Endodermal cell (in vitro differentiated cells): ENCODE measurements at regions not wholly inside any gene's neighbourhood (a gene's known extent, or its start where the extent isn't known, plus 50 kb on each side); places are given as distances from the start of the nearest gene placed in this dataset.

Experiments used
- DNase-seq: peaks from one replicate; pipeline ENCODE4 v3.0.0-alpha.2; 2017
- H3K27ac ChIP-seq: 2 replicates; pipeline ENCODE4 v1.5.1; 2013; ENCODE audit warnings: mild to moderate bottlenecking, low read depth, low read length, moderate library complexity
- H3K27me3 ChIP-seq: 2 replicates; pipeline ENCODE4 v1.6.1; 2013; ENCODE audit warnings: mild to moderate bottlenecking, low read length, moderate library complexity; ENCODE audit not compliant: insufficient read depth, control insufficient read depth, poor library complexity, severe bottlenecking
- H3K36me3 ChIP-seq: 2 replicates; pipeline ENCODE4 v1.7.0; 2013; ENCODE audit warnings: mild to moderate bottlenecking, low read length, moderate library complexity; ENCODE audit not compliant: control insufficient read depth, insufficient read depth
- H3K4me1 ChIP-seq: one replicate; pipeline ENCODE4 v1.7.0; 2013; ENCODE audit warnings: low read length; ENCODE audit not compliant: control insufficient read depth, insufficient read depth
- H3K4me3 ChIP-seq: 2 replicates; pipeline ENCODE4 v1.5.1; 2013; ENCODE audit warnings: mild to moderate bottlenecking, low read length, moderate library complexity
- H3K9ac ChIP-seq: 2 replicates; pipeline ENCODE4 v1.6.1; 2013; ENCODE audit warnings: mild to moderate bottlenecking, low read length, moderate library complexity; ENCODE audit not compliant: poor library complexity, severe bottlenecking; ENCODE audit errors: extremely low read depth
- H3K9me3 ChIP-seq: 2 replicates; pipeline ENCODE4 v1.6.1; 2013; ENCODE audit warnings: mild to moderate bottlenecking, low read length, moderate library complexity; ENCODE audit not compliant: control insufficient read depth
- H3K27ac Mint-ChIP-seq: 2 replicates; pipeline ENCODE4 v1.8.0; 2020; ENCODE audit warnings: mixed read lengths
- H3K27me3 Mint-ChIP-seq: 2 replicates; pipeline ENCODE4 v1.8.0; 2021; ENCODE audit warnings: mild to moderate bottlenecking, mixed read lengths; ENCODE audit not compliant: insufficient read depth
- H3K36me3 Mint-ChIP-seq: 2 replicates; pipeline ENCODE4 v1.8.0; 2020; ENCODE audit warnings: low read depth, mixed read lengths
- H3K4me1 Mint-ChIP-seq: 2 replicates; pipeline ENCODE4 v1.8.0; 2020; ENCODE audit warnings: mixed read lengths
- H3K4me3 Mint-ChIP-seq: 2 replicates; pipeline ENCODE4 v1.8.0; 2020; ENCODE audit warnings: mild to moderate bottlenecking, moderate library complexity, mixed read lengths
- H3K9me3 Mint-ChIP-seq: 2 replicates; pipeline ENCODE4 v1.8.0; 2020; ENCODE audit warnings: mild to moderate bottlenecking, mixed read lengths
- CTCF ChIP-seq: fragments of 200-600 bp; sonication (generic); conservative IDR thresholded peaks from 2 replicates; pipeline ENCODE4 v1.5.0; 2021; ENCODE audit warnings: antibody characterized with exemption, mild to moderate bottlenecking
- WGBS, 2 experiments: methylation state at CpG; one replicate each; pipeline versions ENCODE4 v1.1.5 to v1.1.7; 2013; ENCODE audit warnings: missing lambda C conversion rate in 2 of 2, mixed read lengths in 1 of 2; ENCODE audit not compliant: insufficient coverage in 1 of 2, insufficient read length in 1 of 2; 5-methylcytosine and 5-hydroxymethylcytosine counted together

- H3K36me3 Mint-ChIP-seq: no peaks in the 10 kb centered on the region
- peaks cover 9% of the 10 kb centered on the region for H3K4me1 ChIP-seq
- H3K9ac ChIP-seq: no peak overlapping the region
- no peaks in the 10 kb centered on the region for H3K36me3 ChIP-seq
- WGBS, 2 experiments: 7 to 41% methylated on average over 3 to 15 of the region's 15 CpGs
- no peak overlapping the region for H3K4me3 ChIP-seq
- no peaks in the 10 kb centered on the region for H3K9me3 Mint-ChIP-seq
- no peak overlapping the region for H3K27ac Mint-ChIP-seq
- TF ChIP-seq CTCF: peak; percentile 94
- peaks cover 60% of the 10 kb centered on the region for H3K4me1 Mint-ChIP-seq
- no peaks in the 10 kb centered on the region for H3K9me3 ChIP-seq
- no peaks in the 10 kb centered on the region for H3K27me3 Mint-ChIP-seq
- H3K4me3 Mint-ChIP-seq: no peak overlapping the region
- H3K27ac ChIP-seq: peak overlapping the region; percentile 47
- no peaks in the 10 kb centered on the region for H3K27me3 ChIP-seq
- peak; percentile 91 for DNase-seq
These were observed 195.4 kb downstream of the OPA1 start for GRCh38 chr3:193788189-193788991.

- TF ChIP-seq CTCF: no peak
- no peaks in the 10 kb centered on the region for H3K36me3 ChIP-seq
- no peaks in the 10 kb centered on the region for H3K27me3 ChIP-seq
- H3K4me3 ChIP-seq: no peak overlapping the region
- 88 to 91% methylated on average over 1 of the region's 1 CpG for WGBS, 2 experiments
- Mint-ChIP-seq H3K27ac (no peak overlapping the region), H3K9me3 (no peaks in the 10 kb centered on the region), H3K4me1 (peaks cover 61% of the 10 kb centered on the region), H3K27me3 (no peaks in the 10 kb centered on the region), H3K4me3 (no peak overlapping the region), H3K36me3 (no peaks in the 10 kb centered on the region)
- DNase-seq: peak; percentile 33
- H3K4me1 ChIP-seq: peaks cover 9% of the 10 kb centered on the region
- H3K9me3 ChIP-seq: no peaks in the 10 kb centered on the region
- no peak overlapping the region for H3K27ac ChIP-seq
- no peak overlapping the region for H3K9ac ChIP-seq
These were observed 196.4 kb downstream of the OPA1 start for GRCh38 chr3:193789455-193789854.

- H3K27me3 Mint-ChIP-seq: peaks cover 2% of the 10 kb centered on the region
- Histone ChIP-seq H3K4me3 (no peak overlapping the region), H3K27me3 (no peaks in the 10 kb centered on the region), H3K36me3 (no peaks in the 10 kb centered on the region), H3K9me3 (no peaks in the 10 kb centered on the region), H3K27ac (no peak overlapping the region), H3K9ac (no peak overlapping the region), H3K4me1 (peaks cover 9% of the 10 kb centered on the region)
- H3K4me1 Mint-ChIP-seq: peaks cover 61% of the 10 kb centered on the region
- H3K9me3 Mint-ChIP-seq: no peaks in the 10 kb centered on the region
- TF ChIP-seq CTCF: no peak
- WGBS, 2 experiments: 93 to 100% methylated on average over 1 to 4 of the region's 4 CpGs
- no peak overlapping the region for H3K4me3 Mint-ChIP-seq
- DNase-seq: peak; percentile 35
- no peak overlapping the region for H3K27ac Mint-ChIP-seq
- H3K36me3 Mint-ChIP-seq: no peaks in the 10 kb centered on the region
These were observed 197.3 kb downstream of the OPA1 start for GRCh38 chr3:193790086-193790990.
